ENCODE measurements at regions not wholly inside any gene's neighbourhood (a gene's known extent, or its start where the extent isn't known, plus 50 kb on each side); places are given as distances from the start of the nearest gene placed in this dataset.

DNA sequence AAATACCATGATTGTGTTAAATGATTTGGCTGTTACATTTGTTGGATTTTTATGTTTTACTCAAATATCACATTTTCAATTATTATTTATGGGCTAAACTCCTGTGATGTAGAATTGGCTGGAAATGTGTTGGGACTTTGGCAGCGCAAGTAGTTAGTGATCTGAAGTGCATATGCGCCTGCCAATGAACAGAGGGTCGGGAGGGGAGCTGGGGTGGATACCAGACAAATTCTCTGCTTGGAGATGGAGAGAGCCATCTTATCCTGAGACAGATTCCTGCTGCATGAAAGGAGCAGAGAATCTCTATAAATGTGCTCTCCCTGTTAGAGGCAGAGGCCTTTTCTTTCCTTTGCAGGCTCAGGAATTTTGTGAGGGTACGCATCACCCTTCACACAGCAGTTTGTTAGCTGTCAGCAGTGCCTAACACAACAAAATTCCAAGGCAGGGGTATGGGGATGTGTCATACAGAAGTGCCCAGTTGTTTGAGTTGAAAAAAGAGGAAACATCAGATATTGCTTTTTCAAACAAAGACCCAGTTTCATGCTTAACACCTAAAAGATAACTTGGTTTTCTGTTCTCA lies 489.1 kb downstream of the CSNK1G3 start:
- Histone ChIP-seq H4K20me1 (replicated peaks; ENCODE audit: control insufficient read depth, extremely low read depth, insufficient read depth, low read length) (no peaks in the 10 kb centered on the region), H3K4me3 (replicated peaks in 1 of 3; ENCODE audit: insufficient read depth in 1 of 3, low read depth in 1 of 3, low read length in 3 of 3) (no peak overlapping the region), H3K27me3 (ENCODE audit: control insufficient read depth in 2 of 2, insufficient read depth in 2 of 2, low read length in 2 of 2) (no peaks in the 10 kb centered on the region), H3K79me2 (ENCODE audit: control insufficient read depth, insufficient read depth, low read length) (no peaks in the 10 kb centered on the region), H3K9me1 (replicated peaks; ENCODE audit: control insufficient read depth, extremely low read depth, insufficient read depth, low read length) (no peaks in the 10 kb centered on the region), H3K4me2 (ENCODE audit: insufficient read depth, low read length) (no peak overlapping the region), H3K9ac (replicated peaks; ENCODE audit: extremely low read depth, insufficient read depth, low read length) (no peak overlapping the region), H3K27ac (ENCODE audit: insufficient read depth, low read depth, low read length) (no peak overlapping the region), H2AFZ (ENCODE audit: low read depth, low read length) (no peak overlapping the region), H3K9me3 (replicated peaks; ENCODE audit: control insufficient read depth, insufficient read depth, low read length) (no peaks in the 10 kb centered on the region), H3K36me3 (ENCODE audit: control insufficient read depth in 2 of 2, extremely low read depth in 1 of 2, insufficient read depth in 2 of 2, low read length in 2 of 2) (no peaks in the 10 kb centered on the region), H3K4me1 (ENCODE audit: control insufficient read depth, extremely low read depth, insufficient read depth, low read length) (no peaks in the 10 kb centered on the region)
- dilution Hi-C loops (cut with MboI; ENCODE audit: extremely low pct_ligation_motif_present, low sequenced_read_pairs) (no loop called here), intact Hi-C loops (cut with micrococcal nuclease) (no loop called here)
- TF ChIP-seq JUN (IDR thresholded peaks at IDR 0.05; ENCODE audit: borderline replicate concordance, insufficient read depth, insufficient read length, low read depth) (no peak), FOS (IDR thresholded peaks at IDR 0.05; ENCODE audit: borderline replicate concordance, insufficient read depth, low read length) (no peak), MYC (IDR thresholded peaks at IDR 0.05; ENCODE audit: low read depth, low read length) (no peak), GATA2 (IDR thresholded peaks at IDR 0.05; ENCODE audit: insufficient read depth, insufficient read length, low read depth, low read length) (no peak), POLR2A (IDR thresholded peaks at IDR 0.05; ENCODE audit: low read depth, low read length) (no peak), POLR2AphosphoS5 (IDR thresholded peaks at IDR 0.05; ENCODE audit: insufficient read depth, low read depth, low read length) (no peak), EZH2 (IDR thresholded peaks at IDR 0.05; ENCODE audit: borderline replicate concordance, low read depth, low read length, severe bottlenecking) (no peak)
- TF ChIP-seq, protein P1, sequence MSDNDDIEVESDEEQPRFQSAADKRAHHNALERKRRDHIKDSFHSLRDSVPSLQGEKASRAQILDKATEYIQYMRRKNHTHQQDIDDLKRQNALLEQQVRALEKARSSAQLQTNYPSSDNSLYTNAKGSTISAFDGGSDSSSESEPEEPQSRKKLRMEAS (IDR thresholded peaks at IDR 0.05; ENCODE audit: insufficient read depth, insufficient read length): no peak
- TF ChIP-seq, protein P2, sequence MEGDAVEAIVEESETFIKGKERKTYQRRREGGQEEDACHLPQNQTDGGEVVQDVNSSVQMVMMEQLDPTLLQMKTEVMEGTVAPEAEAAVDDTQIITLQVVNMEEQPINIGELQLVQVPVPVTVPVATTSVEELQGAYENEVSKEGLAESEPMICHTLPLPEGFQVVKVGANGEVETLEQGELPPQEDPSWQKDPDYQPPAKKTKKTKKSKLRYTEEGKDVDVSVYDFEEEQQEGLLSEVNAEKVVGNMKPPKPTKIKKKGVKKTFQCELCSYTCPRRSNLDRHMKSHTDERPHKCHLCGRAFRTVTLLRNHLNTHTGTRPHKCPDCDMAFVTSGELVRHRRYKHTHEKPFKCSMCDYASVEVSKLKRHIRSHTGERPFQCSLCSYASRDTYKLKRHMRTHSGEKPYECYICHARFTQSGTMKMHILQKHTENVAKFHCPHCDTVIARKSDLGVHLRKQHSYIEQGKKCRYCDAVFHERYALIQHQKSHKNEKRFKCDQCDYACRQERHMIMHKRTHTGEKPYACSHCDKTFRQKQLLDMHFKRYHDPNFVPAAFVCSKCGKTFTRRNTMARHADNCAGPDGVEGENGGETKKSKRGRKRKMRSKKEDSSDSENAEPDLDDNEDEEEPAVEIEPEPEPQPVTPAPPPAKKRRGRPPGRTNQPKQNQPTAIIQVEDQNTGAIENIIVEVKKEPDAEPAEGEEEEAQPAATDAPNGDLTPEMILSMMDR (IDR thresholded peaks at IDR 0.05; ENCODE audit: extremely low read depth in 1 of 2, insufficient read depth in 1 of 2, low read depth in 1 of 2, low read length in 2 of 2): no peak
- ChIA-PET CTCF (interaction anchor here (0.6 to 0.9 kb wide), 2 partner anchors 11 to 1544 kb away, joined by 3 to 4 read pairs; no protein-coding TSS in a partner anchor), POLR2A (no interaction called here)
- no peak for FAIRE-seq
- BruUV-seq (replicated peaks): no TSS peak
- DNase-seq (ENCODE audit: low read depth, low spot score): no peak

Data from endothelial cell of umbilical vein (primary cell).